GM12875 (cell line): ENCODE measurements at regions not wholly inside any gene's neighbourhood (a gene's known extent, or its start where the extent isn't known, plus 50 kb on each side); places are given as distances from the start of the nearest gene placed in this dataset.
A peak's percentile ranks its signal among the peaks of the same experiment; 100 is the strongest.

Experiments used
- H3K4me3 ChIP-seq: one replicate; pipeline ENCODE4 v1.5.1; 2011; ENCODE audit warnings: low read depth, low read length, control low read depth
- TF ChIP-seq, protein P1 (sequence below): IDR thresholded peaks from 2 replicates; pipeline ENCODE4 v1.5.1; 2011; ENCODE audit warnings: low read depth, mild to moderate bottlenecking, control low read depth, inconsistent platforms, low read length, moderate library complexity, borderline replicate concordance; ENCODE audit not compliant: insufficient read depth

DNA sequence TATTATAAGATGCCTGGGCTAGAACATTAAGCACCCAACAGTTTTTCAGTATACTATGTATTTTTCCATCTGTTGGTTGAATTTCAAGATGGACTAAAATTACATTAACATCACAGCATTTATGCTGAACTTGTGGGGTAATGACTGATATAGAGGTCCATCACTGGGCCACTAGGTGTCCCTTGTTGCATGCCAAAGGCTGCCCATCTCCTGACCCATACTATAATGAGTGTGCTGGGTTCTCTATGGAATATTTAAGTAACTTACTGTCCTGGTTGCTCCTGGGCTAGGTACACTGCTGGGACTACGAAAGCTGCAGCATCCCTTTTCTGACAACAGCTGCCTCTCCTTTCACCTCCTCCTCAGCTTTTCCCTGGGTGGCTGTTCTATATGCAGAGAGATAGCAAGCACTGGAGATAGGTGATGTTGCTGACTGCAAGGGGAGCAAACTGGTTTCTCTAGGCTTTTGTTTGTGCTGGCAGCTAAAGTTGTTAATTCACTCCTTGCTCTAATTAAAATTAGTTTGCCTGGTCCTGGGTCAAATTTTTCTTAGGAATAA lies 138.6 kb upstream of the TRHDE start:
- no peak overlapping the region for H3K4me3 ChIP-seq
- TF ChIP-seq, protein P1, sequence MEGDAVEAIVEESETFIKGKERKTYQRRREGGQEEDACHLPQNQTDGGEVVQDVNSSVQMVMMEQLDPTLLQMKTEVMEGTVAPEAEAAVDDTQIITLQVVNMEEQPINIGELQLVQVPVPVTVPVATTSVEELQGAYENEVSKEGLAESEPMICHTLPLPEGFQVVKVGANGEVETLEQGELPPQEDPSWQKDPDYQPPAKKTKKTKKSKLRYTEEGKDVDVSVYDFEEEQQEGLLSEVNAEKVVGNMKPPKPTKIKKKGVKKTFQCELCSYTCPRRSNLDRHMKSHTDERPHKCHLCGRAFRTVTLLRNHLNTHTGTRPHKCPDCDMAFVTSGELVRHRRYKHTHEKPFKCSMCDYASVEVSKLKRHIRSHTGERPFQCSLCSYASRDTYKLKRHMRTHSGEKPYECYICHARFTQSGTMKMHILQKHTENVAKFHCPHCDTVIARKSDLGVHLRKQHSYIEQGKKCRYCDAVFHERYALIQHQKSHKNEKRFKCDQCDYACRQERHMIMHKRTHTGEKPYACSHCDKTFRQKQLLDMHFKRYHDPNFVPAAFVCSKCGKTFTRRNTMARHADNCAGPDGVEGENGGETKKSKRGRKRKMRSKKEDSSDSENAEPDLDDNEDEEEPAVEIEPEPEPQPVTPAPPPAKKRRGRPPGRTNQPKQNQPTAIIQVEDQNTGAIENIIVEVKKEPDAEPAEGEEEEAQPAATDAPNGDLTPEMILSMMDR, result peak; percentile 8; the same call in 1 of the 2 replicates

DNA sequence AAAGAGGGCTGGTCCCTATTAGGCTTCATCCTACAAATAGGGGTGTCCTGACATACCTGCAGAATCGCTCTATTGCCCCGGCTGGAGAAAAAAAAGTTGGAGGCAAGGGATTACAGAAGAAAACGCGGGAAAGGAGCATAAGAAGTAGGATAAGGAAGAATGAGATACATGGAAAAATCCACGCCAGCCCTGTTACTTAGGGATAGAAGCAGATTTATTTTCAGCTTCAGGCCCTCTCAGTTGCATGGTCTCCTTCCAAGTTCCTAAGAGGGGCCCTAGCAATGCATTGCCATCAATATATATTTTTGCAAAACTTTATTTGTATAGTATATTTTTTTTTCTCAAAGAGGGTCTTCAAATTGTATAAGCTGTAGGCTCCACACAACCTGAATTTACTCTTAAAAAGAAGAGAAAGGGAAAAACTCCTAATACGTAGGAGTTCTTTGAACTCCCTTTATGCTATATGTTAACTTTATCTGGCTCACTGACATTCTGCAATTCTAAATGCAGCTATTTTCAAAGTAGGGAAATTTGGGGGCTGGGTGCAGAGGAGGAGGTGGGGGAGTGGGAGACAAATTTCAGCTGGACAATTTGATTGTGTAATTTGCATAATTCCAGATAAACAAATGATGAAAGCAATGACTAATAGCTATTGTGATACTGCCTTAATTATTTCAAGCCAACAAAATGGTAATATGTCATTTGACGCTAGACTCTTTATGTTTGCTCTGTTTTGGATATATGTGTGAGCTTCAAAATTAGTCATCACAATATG lies 137.7 kb upstream of the TRHDE start:
- TF ChIP-seq, protein P1, result no peak
- no peak overlapping the region for H3K4me3 ChIP-seq

- TF ChIP-seq, protein P1, result no peak
- no peak overlapping the region for H3K4me3 ChIP-seq
Measured at GRCh38 chr12:72135021-72135301, 137.2 kb upstream of the TRHDE start.

GRCh38 chr12:72136792-72137191 lies 135.4 kb upstream of the TRHDE start:
- H3K4me3 ChIP-seq, result no peak overlapping the region
- TF ChIP-seq, protein P1, result no peak

DNA sequence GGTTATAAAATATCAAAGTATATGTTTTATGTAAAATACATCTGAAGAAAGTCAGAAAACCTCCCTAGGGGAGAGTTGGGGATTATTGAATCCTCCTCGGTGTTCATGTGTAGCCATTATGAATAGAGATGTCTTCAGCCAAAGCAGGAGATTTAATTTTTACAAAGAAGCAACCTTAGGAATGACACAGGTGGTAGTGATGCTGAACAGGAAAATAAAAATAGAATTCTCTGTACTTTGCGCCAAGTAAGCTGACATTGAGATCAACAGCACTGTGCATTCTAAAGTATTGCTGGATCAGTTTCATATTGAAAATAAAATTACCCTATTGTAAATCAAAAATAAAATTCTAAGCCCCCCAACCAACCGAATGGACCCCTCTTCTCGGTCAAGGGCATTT lies 132.8 kb upstream of the TRHDE start:
- TF ChIP-seq, protein P1, result no peak
- H3K4me3 ChIP-seq, result no peak overlapping the region

DNA sequence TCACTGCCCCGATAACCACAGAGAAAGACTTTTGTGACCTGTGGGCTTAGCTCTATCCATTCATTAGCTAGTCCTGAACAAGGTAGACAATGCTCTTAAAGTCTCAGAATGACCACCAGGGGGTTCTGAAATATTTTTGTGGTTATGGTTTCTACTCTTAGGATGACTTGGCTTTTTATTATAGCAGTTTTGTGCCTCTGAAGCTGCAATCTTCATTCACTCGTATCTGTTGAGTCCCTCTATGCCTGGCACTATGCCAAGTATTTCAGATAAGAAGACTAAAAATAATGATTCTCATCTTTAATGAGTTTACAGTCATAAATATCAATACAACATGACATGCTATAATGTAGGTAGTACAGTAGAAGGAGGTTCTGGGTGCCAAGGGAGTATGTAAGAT lies 130.8 kb upstream of the TRHDE start:
- TF ChIP-seq, protein P1, result peak; percentile 27; the same call in 1 of the 2 replicates
- H3K4me3 ChIP-seq, result no peak overlapping the region

DNA sequence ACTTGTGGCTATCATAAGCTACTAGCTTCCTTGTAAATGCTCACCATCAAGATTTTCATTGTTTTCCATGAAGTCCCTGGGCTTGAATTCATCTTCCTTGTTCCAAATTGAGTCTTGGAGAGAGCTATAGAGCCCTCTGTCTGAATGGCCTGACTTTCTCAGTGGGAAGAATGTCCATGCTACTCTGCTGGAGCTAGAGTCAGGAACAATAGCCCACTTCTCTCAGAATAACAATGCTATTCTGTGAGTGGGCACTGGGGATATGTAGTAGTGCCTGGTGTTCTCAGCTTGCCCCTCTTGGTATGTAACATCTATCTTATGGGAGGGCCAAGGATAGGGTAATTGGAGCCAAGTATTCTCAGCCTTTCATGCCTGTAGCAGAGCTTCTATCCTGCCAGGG lies 127.6 kb upstream of the TRHDE start:
- TF ChIP-seq, protein P1, result no peak
- H3K4me3 ChIP-seq, result no peak overlapping the region
